Amniotic stem cell (primary cell): ENCODE measurements at regions not wholly inside any gene's neighbourhood (a gene's known extent, or its start where the extent isn't known, plus 50 kb on each side); places are given as distances from the start of the nearest gene placed in this dataset.

Experiments
- DNase-seq: peaks from one replicate; lab custom pipeline; 2025; lab: John Stamatoyannopoulos, UW

DNA sequence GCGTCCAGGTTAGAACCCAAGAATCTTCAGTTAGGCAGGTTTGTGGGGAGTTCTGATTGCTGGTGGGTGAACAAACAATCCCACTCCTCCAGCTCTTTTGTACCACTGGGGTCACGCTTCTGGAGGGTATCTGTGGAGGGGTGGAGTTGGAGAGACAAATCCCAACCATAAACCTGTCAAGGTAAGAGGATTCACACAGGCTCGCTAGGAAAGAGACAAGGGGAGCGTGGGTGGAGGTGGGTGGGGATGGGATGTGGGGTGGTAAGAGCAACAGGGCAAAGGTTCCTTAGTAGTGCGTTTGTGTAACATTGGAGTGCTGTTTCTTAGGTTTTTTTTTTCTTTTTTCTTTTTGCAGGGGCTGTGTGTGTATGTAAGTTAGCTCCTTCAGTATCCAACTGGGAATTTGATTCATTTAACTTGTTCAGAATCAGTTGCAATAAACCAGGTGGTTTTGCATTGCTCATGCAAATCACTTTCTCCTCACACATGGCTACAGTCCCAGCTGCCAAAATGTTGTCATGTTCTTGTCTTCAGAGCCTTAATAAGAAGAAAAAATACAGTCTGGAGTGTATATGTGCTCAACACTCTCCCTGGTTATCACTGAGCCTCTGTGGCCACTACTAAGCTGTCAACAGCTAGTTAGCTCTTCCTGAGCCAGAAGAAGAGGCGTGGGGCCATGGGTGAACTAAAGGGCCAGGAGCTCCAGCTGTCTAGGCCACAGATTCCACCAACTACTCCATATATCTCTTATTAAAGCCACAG is 164.0 kb upstream of the RAD23B start:
- no peak for DNase-seq

DNA sequence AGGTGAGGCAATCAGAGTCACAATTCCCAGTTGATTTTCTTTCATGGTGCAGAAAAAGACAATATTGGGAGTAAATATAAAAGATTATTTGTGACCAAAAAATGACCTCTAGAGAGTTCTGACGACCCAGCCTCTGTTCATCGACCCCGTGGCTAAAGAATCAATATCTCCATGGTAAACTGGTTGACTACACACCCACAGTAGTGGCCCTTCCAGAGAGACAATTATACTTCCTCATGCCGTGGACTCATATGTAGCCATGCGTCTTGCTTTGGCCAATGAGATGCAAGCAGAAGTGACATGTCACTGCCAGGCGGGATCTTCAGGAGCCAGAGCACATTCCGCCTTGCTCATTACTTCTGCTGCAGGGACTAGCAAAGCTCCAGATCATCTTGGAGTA is 163.3 kb upstream of the RAD23B start:
- DNase-seq, result no peak

DNA sequence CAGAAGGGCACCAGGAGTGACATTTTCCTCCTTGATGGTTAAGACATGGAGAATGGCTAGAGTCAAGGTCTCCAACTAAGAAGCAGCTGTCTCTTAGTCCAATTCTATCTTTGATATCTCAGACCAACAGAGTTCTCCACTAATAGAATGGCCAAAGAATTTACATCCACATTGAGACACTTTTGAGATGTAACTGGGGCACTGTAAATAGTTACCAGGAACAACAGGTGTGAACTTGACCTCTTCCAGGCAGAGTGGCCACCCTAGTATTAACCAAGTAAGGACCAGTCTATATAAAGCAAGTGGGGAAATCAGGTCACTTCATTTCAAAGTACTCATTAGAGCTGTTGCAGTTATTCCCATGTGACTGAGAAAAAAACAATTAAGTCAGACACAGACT is 159.7 kb upstream of the RAD23B start:
- no peak for DNase-seq

DNA sequence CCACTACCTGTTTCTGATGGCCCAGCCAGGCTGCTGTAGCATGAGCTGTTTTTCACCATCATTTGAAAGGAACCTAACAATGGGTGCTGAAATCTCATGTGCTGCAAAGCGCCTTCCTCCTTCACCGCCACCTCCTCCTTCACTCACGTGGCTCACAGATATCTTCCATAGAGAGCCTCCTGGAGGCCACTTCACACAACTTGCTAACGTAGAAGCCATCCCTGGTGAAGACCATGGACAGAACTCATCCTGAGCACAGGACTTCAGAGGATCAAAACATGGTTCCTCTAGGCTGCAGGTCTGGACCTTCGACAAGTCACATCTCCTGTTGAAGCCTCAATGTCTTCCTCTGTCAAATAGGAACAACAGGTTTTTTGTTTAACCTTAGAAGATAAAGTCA is 155.5 kb upstream of the RAD23B start:
- no peak for DNase-seq

DNA sequence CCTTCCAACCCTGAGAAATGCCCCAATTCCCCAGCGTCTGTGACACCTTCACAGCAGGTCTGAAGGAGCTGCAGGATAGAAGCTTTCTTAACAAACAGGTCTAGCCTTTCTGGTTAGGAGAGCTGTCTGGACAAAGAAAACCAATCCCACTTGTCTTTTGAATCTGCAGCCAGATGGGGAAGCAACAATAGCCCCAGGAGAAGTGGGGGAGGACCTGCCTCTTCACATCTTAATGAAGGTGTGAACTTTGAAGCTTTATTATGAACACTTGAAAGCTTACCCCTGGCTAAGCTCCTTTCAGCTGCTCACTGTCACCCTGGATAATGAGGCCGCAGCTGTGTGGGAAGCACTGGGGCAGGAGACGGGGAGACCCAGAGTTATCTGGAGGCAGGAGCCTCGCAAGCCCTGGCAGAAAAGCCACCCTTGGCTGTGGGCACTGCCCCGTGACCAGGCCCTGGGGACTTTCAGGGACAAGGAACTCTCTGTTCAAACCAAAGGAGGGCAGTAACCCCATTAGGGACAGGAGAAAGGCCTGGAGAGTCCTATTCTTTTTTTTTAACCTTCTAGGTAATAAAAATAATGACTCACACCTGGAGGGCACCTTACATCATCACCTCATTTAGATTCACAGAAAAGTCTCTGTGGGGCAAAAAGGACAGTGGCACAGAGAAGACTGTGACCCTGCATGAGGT is 151.8 kb upstream of the RAD23B start:
- no peak for DNase-seq

DNA sequence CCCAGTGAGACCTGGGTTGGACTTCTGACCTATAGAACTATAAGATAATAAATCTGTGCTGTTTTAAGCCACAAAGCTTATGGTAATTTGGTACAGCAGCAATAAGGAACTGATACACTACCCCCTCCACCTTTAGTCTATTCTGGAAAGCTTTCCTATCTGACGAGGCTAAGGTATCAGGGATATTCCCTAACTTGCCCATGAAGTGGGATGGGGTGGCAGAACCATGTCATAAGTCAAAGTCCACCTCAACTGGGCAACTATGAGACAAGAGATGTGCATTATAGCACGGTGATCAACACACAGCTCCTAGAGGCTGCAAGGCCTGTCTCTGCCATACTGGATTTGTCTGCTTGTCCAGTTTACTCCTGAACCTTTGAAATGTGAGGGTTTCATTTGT is 146.8 kb upstream of the RAD23B start:
- no peak for DNase-seq

DNA sequence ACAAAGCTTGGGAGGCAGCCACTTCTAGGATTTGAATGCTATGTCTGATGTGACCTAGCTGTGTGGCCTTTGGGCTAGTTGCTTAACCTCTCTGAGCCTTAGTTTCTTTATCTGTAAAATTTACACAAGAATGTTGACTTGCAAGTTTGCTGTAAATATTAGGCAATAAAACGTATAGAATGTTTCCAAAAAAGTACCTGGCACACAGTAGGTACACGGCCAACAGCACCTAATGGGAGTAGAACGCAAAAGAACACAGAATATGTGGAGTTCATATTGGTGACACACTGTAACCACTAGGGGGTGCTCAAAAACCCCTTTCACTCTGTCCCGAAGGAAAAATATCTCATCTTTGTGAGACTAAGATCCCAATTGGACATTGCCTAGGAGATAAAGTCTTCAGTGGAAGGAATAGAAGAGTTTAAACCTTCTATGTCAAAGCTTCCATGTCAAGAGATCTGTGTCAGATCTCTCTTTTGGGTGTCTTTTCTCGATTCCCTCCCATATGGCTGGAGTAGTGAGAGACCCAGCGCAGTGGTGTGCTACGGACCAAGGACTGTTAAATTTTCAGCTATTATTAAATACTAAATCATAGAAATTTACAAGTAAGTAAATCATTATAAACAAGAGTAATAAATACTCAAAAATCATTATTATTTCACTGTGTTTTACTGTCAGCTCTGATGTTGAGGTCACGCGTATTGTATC is 145.4 kb upstream of the RAD23B start:
- peak; percentile 6 for DNase-seq

DNA sequence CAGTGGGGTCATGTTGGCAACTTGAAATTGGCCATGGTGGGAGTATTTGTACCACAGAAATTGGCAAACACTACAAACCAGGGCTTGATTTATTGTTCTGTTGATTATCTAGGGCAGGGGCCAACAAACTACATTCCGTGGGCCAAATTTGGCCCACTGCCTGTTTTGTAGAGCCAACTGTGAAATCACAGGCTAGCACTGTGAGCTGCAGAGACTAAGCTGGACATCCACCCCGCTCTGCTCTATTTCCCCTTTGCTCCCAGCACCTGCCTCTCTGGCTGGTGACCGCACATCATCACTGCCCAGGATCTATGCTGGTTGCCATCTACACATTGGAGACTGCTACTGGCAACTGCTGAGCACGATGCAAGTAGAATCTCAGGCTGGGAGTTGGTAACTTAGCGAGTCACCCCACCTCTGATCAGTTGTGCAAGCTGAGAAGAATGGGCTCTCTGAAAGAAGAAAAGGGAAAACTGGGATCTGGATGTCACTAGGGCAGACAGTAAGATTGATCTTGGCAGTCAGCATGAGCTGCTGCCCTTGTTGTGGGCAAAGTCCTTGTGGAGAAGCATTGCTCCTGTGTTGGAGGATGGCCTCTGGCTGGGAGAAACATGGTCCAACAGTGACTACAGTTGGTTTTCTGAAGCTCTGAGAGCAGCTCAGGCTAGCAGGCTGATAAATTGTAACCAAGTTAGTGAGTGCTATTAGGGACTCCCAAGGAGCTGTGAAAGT is 144.7 kb upstream of the RAD23B start:
- DNase-seq, result no peak

DNA sequence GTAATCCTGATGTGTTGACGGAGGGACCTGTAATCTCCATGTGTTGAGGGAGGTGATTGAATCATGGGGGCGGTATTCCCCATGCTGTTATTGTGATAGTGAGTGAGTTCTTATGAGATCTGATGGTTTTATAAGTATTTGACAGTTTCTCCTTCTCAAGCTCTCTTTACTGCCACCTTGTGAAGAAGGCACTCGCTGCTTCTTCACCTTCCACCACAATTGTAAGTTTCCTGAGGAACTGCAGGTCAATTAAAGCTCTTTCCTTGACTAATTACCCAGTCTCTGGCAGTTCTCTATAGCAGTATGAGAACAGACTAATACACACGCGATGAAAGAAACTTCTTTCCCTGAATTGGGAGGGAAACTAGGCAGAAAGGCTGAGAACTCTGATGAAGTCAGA is 141.1 kb upstream of the RAD23B start:
- no peak for DNase-seq

DNA sequence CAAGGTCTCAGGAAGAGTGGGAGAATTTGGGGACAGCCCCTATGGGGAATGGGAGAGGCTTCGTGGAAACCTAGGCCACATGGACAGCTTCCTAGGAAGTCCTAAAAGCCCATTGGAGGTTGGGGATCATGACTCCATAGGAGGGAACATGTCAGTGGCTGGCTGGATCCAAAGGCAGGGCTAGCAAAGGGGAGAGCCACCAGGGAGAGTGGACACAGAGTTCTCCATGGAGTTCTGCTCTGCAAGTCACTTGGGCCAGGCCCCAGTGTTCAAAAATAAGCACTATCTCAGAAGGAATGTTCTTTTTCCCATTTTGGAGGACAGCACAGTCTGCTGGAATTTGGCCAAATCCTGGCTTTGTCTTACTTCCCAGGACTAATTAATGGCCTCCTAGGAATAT is 140.6 kb upstream of the RAD23B start:
- no peak for DNase-seq

DNA sequence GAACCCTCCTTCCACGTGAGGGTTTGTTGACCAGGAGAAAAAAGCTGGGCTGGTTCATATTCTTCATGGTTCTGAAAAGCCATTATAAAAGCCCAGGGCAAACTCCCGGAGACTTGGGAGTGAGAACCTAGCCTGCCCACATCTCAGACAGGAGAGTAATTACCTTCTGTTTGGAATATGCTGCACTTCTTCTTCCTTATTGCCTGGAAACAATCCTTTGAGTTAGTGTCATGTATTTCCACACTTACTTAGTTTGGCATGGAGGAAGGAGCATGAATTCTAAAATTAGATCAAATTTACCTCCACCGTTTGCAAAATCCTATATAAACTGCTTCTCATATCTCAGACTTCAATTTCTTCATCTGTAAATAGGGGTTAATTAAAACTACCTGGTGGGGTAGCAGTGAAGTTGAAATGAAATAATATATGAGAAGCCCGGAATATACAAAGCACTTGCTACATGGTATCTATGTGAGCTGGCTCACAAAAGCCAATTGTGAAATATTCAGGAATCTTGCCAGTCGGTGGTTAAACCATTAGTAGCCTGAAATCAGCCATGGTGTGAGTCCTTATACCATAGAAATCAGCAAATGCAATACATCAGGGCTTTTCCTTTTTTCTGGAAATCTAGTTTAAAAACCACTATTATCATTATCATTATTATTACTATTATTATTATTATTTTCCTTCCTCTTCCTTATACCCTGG is 140.0 kb upstream of the RAD23B start:
- DNase-seq, result no peak

DNA sequence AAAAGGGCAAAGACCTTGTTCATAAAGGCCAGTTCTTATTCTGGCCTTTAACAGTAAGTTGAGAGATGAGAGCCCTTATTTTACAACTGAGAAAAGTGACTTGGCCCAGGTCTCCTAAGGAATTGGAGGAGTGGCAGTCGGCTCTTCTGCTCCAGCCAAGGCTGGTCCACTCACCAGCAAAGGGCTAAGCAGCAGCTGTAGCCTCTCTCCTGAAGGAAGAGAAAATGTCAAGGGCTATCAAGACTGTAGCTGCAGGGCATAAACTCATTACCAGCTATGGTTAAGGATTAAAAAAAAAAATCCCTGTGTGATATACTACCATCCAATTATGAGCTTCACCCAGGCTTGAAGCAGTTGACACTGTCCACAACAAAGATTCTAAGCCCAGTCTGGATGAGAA is 138.6 kb upstream of the RAD23B start:
- no peak for DNase-seq

DNA sequence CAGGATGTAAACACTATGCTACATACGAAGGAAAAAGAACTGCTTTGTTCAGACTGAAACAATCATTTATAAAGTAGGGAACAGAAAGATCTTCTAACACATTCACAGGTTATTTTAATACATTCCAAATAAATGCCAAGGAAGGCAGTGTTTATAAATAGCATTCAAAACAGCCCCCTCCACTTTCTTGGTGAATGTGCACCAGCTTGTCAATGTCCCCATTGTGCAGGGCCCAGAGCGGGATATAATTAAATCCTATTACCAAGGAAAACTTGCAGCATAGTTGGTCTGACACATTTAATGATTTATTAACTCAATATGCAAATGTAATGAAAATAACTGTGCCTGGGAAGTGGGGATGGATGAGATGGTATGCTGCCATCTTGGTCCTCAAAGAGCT is 135.9 kb upstream of the RAD23B start:
- DNase-seq, result no peak

DNA sequence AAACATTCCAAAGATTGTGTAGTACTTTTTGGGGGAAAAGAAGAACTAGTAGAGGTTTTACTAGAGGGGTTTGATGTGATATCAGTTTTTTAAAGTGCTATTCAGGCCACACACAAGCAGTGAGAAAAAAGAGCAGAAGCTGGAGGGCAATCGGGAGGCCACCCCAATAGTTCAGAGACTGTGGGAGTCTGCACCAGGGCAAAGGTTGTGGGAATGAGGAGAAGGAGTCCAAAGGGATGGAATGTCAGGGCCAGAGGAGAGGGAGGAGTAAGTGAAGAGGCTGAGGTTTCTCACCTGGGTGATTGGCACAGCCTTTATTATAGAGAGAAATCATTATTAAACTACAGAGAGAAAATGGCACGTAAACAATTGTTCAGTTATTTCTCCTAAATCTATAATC is 134.9 kb upstream of the RAD23B start:
- no peak for DNase-seq

DNA sequence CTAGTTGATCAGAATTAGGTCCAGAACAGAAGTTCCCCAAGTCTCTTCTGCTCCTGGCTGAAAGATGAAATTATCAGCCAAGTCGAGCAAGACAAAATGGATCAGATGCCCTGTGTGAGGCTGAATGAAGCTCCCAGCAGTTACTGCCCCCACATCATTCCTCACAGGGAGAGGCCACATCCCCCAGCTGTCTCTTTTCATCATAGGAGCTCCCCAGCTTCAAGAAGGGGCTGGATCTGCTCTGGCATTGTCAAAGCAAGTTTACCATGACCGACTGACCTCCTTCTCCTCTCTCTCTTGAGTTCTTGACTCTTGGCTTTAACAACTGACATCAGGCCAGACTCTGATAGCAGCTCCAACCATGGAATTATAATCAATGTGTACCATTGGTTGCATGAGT is 133.3 kb upstream of the RAD23B start:
- no peak for DNase-seq

DNA sequence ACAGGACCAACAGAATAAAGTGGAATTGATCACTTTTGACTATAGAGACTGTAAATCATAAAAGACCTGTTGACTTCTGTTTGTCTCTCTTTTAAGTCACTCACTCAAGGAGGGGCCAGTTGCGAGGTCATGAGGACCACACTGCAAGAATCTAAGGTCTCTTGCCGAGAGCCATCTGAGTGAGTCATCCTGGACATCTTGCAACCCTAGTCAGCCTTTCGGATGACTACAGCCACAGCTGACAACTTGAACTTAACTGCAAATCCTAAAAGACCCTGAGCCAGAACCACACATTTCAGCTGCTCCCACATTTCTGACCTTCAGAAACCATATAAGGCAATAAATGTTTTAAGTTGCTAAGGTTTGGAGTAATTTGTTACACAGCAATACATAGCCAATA is 129.7 kb upstream of the RAD23B start:
- DNase-seq, result no peak

DNA sequence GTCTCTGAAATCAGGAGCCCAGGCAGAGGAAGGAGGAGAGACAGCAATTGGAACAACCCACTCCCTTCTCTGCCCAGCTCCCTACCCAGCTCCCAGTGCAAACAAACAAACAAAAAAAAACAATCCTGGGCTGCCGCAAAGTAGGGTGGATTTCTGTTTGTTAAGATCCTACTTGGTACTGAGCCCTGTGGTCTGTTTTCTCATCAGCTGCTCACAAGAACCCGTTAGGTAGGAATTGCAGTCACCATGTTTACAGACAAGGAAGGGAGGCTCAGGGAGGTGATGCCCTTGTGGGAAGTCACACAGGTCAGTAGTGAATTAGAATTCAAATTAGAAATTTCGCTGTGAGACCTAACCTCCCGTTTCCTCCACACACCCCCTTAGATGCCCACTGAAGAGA is 128.8 kb upstream of the RAD23B start:
- DNase-seq, result no peak

DNA sequence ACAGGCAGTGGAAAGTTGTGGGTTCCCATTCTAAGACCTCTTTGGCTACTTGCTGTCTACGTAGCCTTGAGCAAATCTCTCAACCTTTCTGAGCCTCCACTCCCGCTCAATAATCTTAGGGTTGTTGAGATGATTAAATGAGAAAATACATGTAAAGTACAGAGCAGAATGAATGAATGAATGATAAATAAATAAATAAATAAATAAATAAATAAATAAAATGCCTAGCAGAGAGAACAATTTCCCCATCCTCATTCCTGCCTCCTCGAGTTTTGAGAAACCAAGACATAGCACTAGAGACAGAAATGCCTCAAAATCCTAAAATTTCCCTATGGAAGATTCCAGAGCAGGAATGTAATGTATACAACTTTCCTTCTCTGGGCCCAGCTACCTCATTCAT is 128.3 kb upstream of the RAD23B start:
- no peak for DNase-seq

DNA sequence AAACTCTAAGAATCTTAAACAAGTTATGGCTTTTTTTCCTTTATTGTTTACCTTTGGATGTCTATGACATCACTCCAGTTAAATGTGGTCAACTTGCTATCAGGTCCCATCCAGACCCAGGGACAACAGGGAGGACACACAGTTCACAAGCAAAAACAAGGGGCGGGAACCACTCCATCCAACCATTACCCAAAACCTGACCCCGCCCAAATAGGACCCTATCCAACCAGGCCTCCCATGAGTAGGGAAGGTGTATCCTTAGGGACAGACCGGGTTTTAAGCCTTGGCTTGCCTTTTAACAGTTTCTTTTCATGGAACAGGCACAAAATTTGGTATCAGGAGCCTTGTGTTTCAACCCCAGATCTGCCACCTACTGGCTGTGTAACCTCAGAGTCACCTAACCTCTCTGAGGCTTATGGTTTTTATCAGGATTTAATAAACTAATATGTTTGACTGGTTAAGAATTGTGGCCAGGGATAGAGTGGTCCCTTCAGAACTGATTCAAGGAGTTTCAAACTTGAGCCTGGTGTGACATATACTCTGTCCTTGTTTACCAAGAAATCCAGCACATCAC is 127.7 kb upstream of the RAD23B start:
- DNase-seq, result no peak

DNA sequence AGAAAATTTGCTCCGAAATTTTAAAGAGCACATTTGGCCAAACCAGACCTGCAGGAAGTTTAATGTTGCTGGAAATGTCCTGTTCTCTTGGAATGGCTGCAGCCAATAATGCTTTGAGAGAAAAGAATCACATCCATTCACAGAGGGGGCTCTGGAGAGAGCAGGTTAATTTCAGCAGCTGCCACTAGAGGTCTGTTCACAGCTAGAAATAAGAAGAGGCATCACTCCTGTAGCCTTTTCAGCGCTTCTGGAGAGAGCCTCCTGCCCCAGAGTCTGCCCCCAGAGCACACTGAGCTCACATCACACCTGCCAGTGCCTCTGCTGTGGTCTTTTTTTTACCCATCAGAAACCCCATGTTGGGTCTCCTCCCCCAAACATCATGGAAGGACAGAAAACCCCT is 124.8 kb upstream of the RAD23B start:
- DNase-seq, result peak; percentile 21

DNA sequence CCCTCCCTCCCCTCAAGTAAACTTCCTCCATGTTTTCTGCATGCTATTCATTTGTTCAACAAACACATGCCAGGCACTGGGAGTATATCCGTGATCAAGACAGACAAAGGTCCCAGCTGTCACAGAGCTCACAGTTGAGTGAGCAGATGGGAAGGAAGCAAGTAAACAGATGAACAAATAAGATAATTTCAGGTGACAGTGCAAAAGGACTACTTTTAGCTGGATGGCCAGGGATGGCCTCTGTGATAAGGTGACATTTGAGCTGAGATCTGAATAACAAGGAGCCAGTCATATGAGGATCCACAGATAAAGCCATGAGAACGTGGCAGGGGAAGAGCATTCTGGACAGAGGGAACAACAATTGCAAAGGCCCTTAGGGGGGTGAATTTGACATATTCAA is 121.7 kb upstream of the RAD23B start:
- DNase-seq, result no peak

DNA sequence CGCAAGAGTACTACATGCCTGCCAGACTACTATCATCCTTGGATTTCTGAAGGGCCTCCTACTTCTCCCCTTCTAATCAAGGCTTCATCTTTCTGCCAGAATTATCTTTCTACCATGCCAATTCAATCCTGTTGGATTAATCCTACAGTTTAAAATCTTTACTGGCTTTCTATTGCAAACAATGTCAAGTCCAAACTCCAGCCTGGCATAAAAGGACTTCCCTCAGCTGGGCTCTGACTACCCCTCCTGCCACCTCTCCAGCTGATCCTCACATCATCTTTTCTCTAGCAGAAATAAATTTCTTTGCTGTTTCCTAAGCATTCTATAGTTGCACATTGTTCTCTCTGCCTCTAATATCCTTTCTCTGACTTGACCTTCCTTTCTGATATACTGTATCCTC is 119.7 kb upstream of the RAD23B start:
- DNase-seq, result no peak
